ENCODE measurements at regions not wholly inside any gene's neighbourhood (a gene's known extent, or its start where the extent isn't known, plus 50 kb on each side); places are given as distances from the start of the nearest gene placed in this dataset.

DNA sequence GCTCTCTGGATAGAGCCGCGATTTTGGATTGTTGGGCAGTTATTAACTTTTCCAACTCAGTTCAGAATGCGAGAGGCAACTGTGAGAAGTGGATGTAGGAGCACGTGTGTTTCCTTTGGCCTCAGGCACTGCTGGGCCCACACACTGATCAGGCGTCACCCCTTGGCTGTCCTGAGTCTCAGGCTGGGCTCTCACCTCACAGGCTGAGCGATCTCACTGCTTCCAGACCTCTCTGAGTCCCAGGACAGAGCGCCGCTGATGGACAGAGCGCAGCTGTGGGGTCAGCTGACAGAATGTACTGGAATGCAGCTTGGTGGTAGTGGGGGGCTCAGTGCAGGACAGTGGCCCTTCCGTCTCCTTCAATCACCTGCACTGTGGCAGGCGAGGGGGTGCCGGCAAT, 516.2 kb downstream of the TBC1D22A start:
- H3K4me3 ChIP-seq (ENCODE audit: low read length): no peak overlapping the region
- no peak for TF ChIP-seq CTCF (IDR thresholded peaks at IDR 0.05; ENCODE audit: insufficient read depth, low read depth, low read length, missing control alignments)
- no peak for DNase-seq (ENCODE audit: low read depth)

DNA sequence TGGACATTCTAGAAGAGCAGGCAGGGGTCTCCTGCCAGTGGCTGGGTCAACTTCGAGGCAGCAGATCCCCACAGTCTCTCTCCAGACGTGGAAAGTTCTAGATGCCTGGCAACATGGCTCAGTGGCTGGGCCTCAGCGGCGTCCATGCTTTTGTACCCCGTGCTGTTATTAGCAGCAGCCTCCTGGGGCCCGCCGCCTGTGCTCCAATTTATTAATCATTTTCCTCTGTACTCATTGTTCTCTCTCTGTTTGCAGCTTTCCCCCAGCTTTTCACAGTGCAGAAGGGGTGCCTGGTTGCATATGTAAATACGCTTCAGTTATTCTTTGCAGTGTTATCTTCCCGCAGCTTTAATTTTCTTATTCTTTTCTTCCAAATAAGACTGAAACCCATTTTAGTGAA, 515.1 kb downstream of the TBC1D22A start:
- no peak for DNase-seq (ENCODE audit: low read depth)
- TF ChIP-seq CTCF (IDR thresholded peaks at IDR 0.05; ENCODE audit: insufficient read depth, low read depth, low read length, missing control alignments): no peak
- no peak overlapping the region for H3K4me3 ChIP-seq (ENCODE audit: low read length)

DNA sequence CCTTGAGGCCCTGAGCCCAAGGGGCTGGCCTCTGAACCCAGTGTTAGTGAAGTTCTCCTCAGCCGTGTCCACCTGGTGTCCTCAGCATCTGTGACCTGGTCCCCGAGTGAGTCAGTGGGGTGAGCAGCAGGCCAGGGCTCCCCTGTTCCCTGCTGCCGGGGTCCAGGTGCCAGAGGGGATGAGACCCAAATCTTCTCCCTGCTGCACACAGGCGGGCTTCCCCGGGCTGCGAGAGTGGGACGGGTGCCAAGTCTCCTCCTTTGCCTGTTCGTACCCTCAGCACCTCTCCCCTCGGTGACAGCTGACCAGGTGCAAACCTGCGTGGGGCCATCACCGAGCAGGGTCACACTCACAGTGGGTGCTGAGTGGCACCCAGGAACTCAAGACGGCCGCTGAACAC, 514.5 kb downstream of the TBC1D22A start:
- H3K4me3 ChIP-seq (ENCODE audit: low read length): no peak overlapping the region
- no peak for DNase-seq (ENCODE audit: low read depth)
- TF ChIP-seq CTCF (IDR thresholded peaks at IDR 0.05; ENCODE audit: insufficient read depth, low read depth, low read length, missing control alignments): no peak

DNA sequence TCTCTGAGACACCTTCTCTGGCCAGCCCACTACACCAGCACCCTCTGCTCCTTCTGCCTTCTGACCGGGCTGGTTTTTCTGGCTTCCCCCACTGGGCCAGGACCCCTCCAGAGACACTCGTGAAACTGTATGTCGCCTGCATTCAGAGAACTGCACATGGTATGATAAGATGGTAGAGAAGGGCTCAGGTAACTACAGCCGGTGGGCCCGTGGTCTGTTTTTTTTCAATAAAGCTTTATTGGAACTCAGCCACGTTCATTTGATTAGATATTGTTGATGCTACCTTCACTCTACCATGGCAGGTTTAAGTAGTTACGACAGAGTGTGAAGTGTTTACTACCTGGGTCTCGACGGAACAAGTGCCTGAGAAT, 514.0 kb downstream of the TBC1D22A start:
- H3K4me3 ChIP-seq (ENCODE audit: low read length): no peak overlapping the region
- no peak for TF ChIP-seq CTCF (IDR thresholded peaks at IDR 0.05; ENCODE audit: insufficient read depth, low read depth, low read length, missing control alignments)
- no peak for DNase-seq (ENCODE audit: low read depth)

DNA sequence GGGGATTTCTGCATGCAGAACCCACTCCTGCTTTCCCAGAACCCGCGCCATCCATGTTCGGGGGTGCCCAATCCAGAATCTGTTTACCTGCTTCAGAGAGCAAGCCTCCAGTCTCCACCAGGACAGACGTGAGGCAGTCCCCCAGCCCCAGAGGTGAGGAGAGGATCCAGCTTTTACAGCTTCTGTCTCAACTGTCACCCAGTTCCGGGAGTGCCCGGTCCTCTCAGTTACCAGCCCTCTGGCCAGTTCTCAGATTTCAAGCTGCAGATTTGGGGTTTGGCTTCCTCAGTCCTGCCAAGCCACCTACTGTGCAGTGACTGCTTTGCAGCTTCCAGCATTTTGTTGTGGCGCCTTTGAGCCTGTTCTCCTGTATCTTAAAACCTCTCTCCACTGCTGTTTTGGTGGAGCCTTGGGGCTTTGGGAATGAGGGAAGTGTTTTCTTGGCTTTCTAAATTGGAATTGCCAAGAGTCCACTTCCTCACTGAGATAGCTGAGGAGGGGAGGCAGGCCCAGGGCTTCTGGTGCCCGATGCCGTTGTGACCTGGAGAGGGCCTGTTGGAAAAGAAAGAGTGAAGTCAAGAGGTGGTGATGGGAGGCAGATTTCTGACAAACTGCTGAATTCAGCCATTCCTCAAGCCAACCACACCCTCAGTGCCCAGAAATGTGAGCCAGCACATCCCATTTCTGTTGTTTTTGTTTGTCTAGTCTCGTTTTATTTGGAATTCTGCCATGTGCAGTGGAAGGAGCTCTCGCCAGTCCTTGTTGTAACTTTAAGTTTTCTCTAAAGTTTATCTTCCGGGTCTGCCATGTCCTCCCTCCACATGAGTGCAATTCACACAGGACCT, 513.4 kb downstream of the TBC1D22A start:
- no peak for DNase-seq (ENCODE audit: low read depth)
- TF ChIP-seq CTCF (IDR thresholded peaks at IDR 0.05; ENCODE audit: insufficient read depth, low read depth, low read length, missing control alignments): no peak
- no peak overlapping the region for H3K4me3 ChIP-seq (ENCODE audit: low read length)

GRCh38 chr22:47274196-47274595, 511.7 kb downstream of the TBC1D22A start:
- no peak overlapping the region for H3K4me3 ChIP-seq (ENCODE audit: low read length)
- no peak for TF ChIP-seq CTCF (IDR thresholded peaks at IDR 0.05; ENCODE audit: insufficient read depth, low read depth, low read length, missing control alignments)
- no peak for DNase-seq (ENCODE audit: low read depth)

All from epithelial cell of esophagus (primary cell).